Activated naive CD4-positive, alpha-beta T cell treated with Interleukin-2 at 50 U/mL for 16 hours (primary cell): ENCODE measurements at regions not wholly inside any gene's neighbourhood (a gene's known extent, or its start where the extent isn't known, plus 50 kb on each side); places are given as distances from the start of the nearest gene placed in this dataset.
"Not testable (repeated sequence)": the region's sequence is repeated elsewhere in the genome, so short reads cannot be mapped to it uniquely, and the experiment has no call there.

Source experiments
- DNase-seq: peaks from one replicate; pipeline ENCODE4 v3.0.0-alpha.2; 2020

GRCh38 chrX:45524805-45525204, 324.1 kb upstream of the DIPK2B start:
- DNase-seq = no peak

GRCh38 chrX:45524296-45524695, 323.6 kb upstream of the DIPK2B start:
- no peak for DNase-seq

GRCh38 chrX:45518552-45518951, 317.9 kb upstream of the DIPK2B start:
- DNase-seq = no peak

- DNase-seq = no peak
Observed at GRCh38 chrX:45517090-45517973, 316.7 kb upstream of the DIPK2B start.

GRCh38 chrX:45515262-45516215, 314.9 kb upstream of the DIPK2B start:
- DNase-seq = peak; percentile 38

- DNase-seq = no peak
Observed at GRCh38 chrX:45513042-45513441, 312.4 kb upstream of the DIPK2B start.

GRCh38 chrX:45508454-45508853, 307.8 kb upstream of the DIPK2B start:
- no peak for DNase-seq

GRCh38 chrX:45506149-45506730, 305.6 kb upstream of the DIPK2B start:
- no peak for DNase-seq

GRCh38 chrX:45505214-45505613, 304.5 kb upstream of the DIPK2B start:
- DNase-seq = no peak

- not testable (repeated sequence) for DNase-seq
Observed at GRCh38 chrX:45503787-45504362, 303.2 kb upstream of the DIPK2B start.

- DNase-seq = no peak
Observed at GRCh38 chrX:45502396-45502795, 301.7 kb upstream of the DIPK2B start.

GRCh38 chrX:45497290-45497689, 296.6 kb upstream of the DIPK2B start:
- DNase-seq = no peak

- DNase-seq = no peak
Observed at GRCh38 chrX:45485719-45486118, 285.0 kb upstream of the DIPK2B start.

- no peak for DNase-seq
Observed at GRCh38 chrX:45479835-45480422, 279.3 kb upstream of the DIPK2B start.

- no peak for DNase-seq
Observed at GRCh38 chrX:45479196-45479834, 278.6 kb upstream of the DIPK2B start.

- DNase-seq = no peak
Observed at GRCh38 chrX:45472968-45473367, 272.3 kb upstream of the DIPK2B start.

- DNase-seq = not testable (repeated sequence)
Observed at GRCh38 chrX:45467537-45467936, 266.9 kb upstream of the DIPK2B start.

- not testable (repeated sequence) for DNase-seq
Observed at GRCh38 chrX:45455732-45456131, 255.1 kb upstream of the DIPK2B start.

GRCh38 chrX:45454290-45454689, 253.6 kb upstream of the DIPK2B start:
- DNase-seq = no peak

GRCh38 chrX:45449982-45450381, 249.3 kb upstream of the DIPK2B start:
- no peak for DNase-seq

- no peak for DNase-seq
Observed at GRCh38 chrX:45447995-45448394, 247.3 kb upstream of the DIPK2B start.

- no peak for DNase-seq
Observed at GRCh38 chrX:45447331-45447730, 246.7 kb upstream of the DIPK2B start.
